GM13976 (cell line): ENCODE measurements at regions not wholly inside any gene's neighbourhood (a gene's known extent, or its start where the extent isn't known, plus 50 kb on each side); places are given as distances from the start of the nearest gene placed in this dataset.

Experiments
- DNase-seq: peaks from one replicate; pipeline ENCODE4 v3.0.0; 2012; ENCODE audit warnings: low spot score
- CTCF ChIP-seq: IDR thresholded peaks from 2 replicates; pipeline ENCODE4 v1.5.1; 2012; ENCODE audit warnings: borderline replicate concordance, mild to moderate bottlenecking; ENCODE audit not compliant: insufficient read depth; ENCODE audit errors: extremely low read depth, missing control alignments, control extremely low read depth
- in situ Hi-C: fragments of 300-500 bp; cut with MboI; formaldehyde crosslinking; loops from one replicate; pipeline ENCODE4 v1.12.0; 2022; ENCODE audit warnings: low sequenced_read_pairs, mixed read lengths, inconsistent platforms; ENCODE audit not compliant: unreplicated experiment

- in situ Hi-C loops: no loop called here
- no peak for DNase-seq
- TF ChIP-seq CTCF: peak; percentile 48
These were observed 109.6 kb upstream of the FXR1 start for GRCh38 chr3:180802837-180803236.

GRCh38 chr3:180804916-180805315 is 107.6 kb upstream of the FXR1 start:
- in situ Hi-C loops: no loop called here
- no peak for TF ChIP-seq CTCF
- no peak for DNase-seq

- no peak for DNase-seq
- no peak for TF ChIP-seq CTCF
- in situ Hi-C loops: no loop called here
These were observed 103.5 kb upstream of the FXR1 start for GRCh38 chr3:180808823-180809575.

GRCh38 chr3:180820400-180820799 is 92.1 kb upstream of the FXR1 start:
- no peak for TF ChIP-seq CTCF
- in situ Hi-C loops: no loop called here
- no peak for DNase-seq

- in situ Hi-C loops: no loop called here
- no peak for TF ChIP-seq CTCF
- no peak for DNase-seq
These were observed 86.5 kb upstream of the FXR1 start for GRCh38 chr3:180825964-180826363.

- no peak for DNase-seq
- in situ Hi-C loops: no loop called here
- TF ChIP-seq CTCF: no peak
These were observed 85.3 kb upstream of the FXR1 start for GRCh38 chr3:180827171-180827570.

- peak; percentile 18 for DNase-seq
- in situ Hi-C loops: no loop called here
- no peak for TF ChIP-seq CTCF
These were observed 84.3 kb upstream of the FXR1 start for GRCh38 chr3:180828001-180828720.
